CD14-positive monocyte (primary cell): ENCODE measurements at regions not wholly inside any gene's neighbourhood (a gene's known extent, or its start where the extent isn't known, plus 50 kb on each side); places are given as distances from the start of the nearest gene placed in this dataset.

Experiments used
- DNase-seq, 3 donors: peaks; one replicate each; pipeline ENCODE4 v3.0.0-alpha.2; 2011 to 2022
- H2AFZ ChIP-seq: 2 replicates; pipeline ENCODE4 v1.6.0; 2012; ENCODE audit warnings: mild to moderate bottlenecking, low read depth, low read length, inconsistent platforms; ENCODE audit not compliant: insufficient read depth, poor library complexity, severe bottlenecking
- H3K27ac ChIP-seq, 2 donors: 1 replicate in 1 of 2; 2 replicates in 1 of 2; pipeline ENCODE4 v1.5.1; 2012 to 2013; ENCODE audit warnings: low read length in 2 of 2, control low read depth in 1 of 2, inconsistent platforms in 1 of 2, low read depth in 1 of 2, mild to moderate bottlenecking in 1 of 2
- H3K27me3 ChIP-seq, 2 donors: one replicate each; pipeline versions ENCODE4 v1.6.0 to v1.6.1; 2011 to 2013; ENCODE audit warnings: low read length in 2 of 2; ENCODE audit not compliant: control insufficient read depth in 2 of 2, insufficient read depth in 2 of 2
- H3K36me3 ChIP-seq, 2 donors: replicated peaks in 1 of 2; 1 replicate in 1 of 2; 2 replicates in 1 of 2; pipeline versions ENCODE4 v1.5.1 to v1.6.1; 2012 to 2013; ENCODE audit warnings: low read length in 2 of 2, control low read depth in 1 of 2, inconsistent platforms in 1 of 2, mild to moderate bottlenecking in 1 of 2; ENCODE audit not compliant: insufficient read depth in 2 of 2, control insufficient read depth in 1 of 2
- H3K4me1 ChIP-seq, 2 donors: 1 replicate in 1 of 2; 2 replicates in 1 of 2; pipeline versions ENCODE4 v1.5.1 to v1.6.1; 2012 to 2013; ENCODE audit warnings: low read length in 2 of 2, control low read depth in 1 of 2, inconsistent platforms in 1 of 2, mild to moderate bottlenecking in 1 of 2, moderate library complexity in 1 of 2; ENCODE audit not compliant: insufficient read depth in 2 of 2, control insufficient read depth in 1 of 2
- H3K4me2 ChIP-seq: replicated peaks from 2 replicates; pipeline ENCODE3; 2012; ENCODE audit warnings: low read length, moderate library complexity, mild to moderate bottlenecking; ENCODE audit not compliant: poor library complexity, severe bottlenecking; ENCODE audit errors: extremely low read depth
- H3K4me3 ChIP-seq, 3 experiments: fragments of 200-600 bp in 1 of 3; sonication (generic) in 1 of 3; replicated peaks in 1 of 3; 1 replicate in 2 of 3; 2 replicates in 1 of 3; pipeline ENCODE4 v1.5.1; 2011 to 2013; ENCODE audit warnings: low read length in 3 of 3, mild to moderate bottlenecking in 3 of 3, control low read depth in 2 of 3, low read depth in 2 of 3, inconsistent platforms in 1 of 3, moderate library complexity in 1 of 3
- H3K79me2 ChIP-seq: 2 replicates; pipeline ENCODE4 v1.6.0; 2012; ENCODE audit warnings: mild to moderate bottlenecking, control low read depth, inconsistent platforms, low read length, moderate library complexity; ENCODE audit not compliant: insufficient read depth
- H3K9ac ChIP-seq: 2 replicates; pipeline ENCODE4 v1.6.0; 2017; ENCODE audit warnings: low read length, mild to moderate bottlenecking; ENCODE audit not compliant: insufficient read depth, poor library complexity, severe bottlenecking
- H3K9me3 ChIP-seq, 2 donors: replicated peaks in 1 of 2; 1 replicate in 1 of 2; 2 replicates in 1 of 2; pipeline versions ENCODE4 v1.5.1 to v1.6.1; 2012 to 2013; ENCODE audit warnings: low read length in 2 of 2, control low read depth in 1 of 2; ENCODE audit not compliant: control insufficient read depth in 1 of 2, insufficient read depth in 1 of 2
- H4K20me1 ChIP-seq: 2 replicates; pipeline ENCODE4 v1.6.0; 2012; ENCODE audit warnings: mild to moderate bottlenecking, low read length, control low read depth, moderate library complexity; ENCODE audit not compliant: insufficient read depth
- H3K27ac Mint-ChIP-seq, 7 donors: one replicate each; pipeline ENCODE4 v1.8.0; 2020; ENCODE audit warnings: mild to moderate bottlenecking in 7 of 7, mixed read lengths in 7 of 7, moderate library complexity in 6 of 7, inconsistent platforms in 2 of 7
- H3K27me3 Mint-ChIP-seq, 3 donors: one replicate each; pipeline ENCODE4 v1.8.0; 2021 to 2022; ENCODE audit warnings: low read depth in 3 of 3, mild to moderate bottlenecking in 3 of 3, mixed read lengths in 3 of 3, moderate library complexity in 3 of 3, inconsistent platforms in 1 of 3
- H3K36me3 Mint-ChIP-seq, 2 donors: one replicate each; pipeline ENCODE4 v1.8.0; 2020; ENCODE audit warnings: mixed read lengths in 2 of 2, inconsistent platforms in 1 of 2, mild to moderate bottlenecking in 1 of 2
- H3K4me1 Mint-ChIP-seq: one replicate; pipeline ENCODE4 v1.8.0; 2020; ENCODE audit warnings: mild to moderate bottlenecking, mixed read lengths
- H3K4me3 Mint-ChIP-seq, 2 donors: one replicate each; pipeline ENCODE4 v1.8.0; 2020; ENCODE audit warnings: mild to moderate bottlenecking in 2 of 2, mixed read lengths in 2 of 2, moderate library complexity in 1 of 2
- H3K9me3 Mint-ChIP-seq, 7 donors: one replicate each; pipeline ENCODE4 v1.8.0; 2020 to 2022; ENCODE audit warnings: mixed read lengths in 7 of 7, mild to moderate bottlenecking in 6 of 7, moderate library complexity in 6 of 7, inconsistent platforms in 2 of 7
- CTCF ChIP-seq: fragments of 200-600 bp; IDR thresholded peaks from one replicate; pipeline ENCODE4 v1.8.0; 2022; ENCODE audit warnings: antibody characterized with exemption, mild to moderate bottlenecking
- WGBS: methylation state at CpG from one replicate; pipeline ENCODE4 v1.1.5; 2013; ENCODE audit warnings: missing lambda C conversion rate; ENCODE audit not compliant: insufficient coverage; 5-methylcytosine and 5-hydroxymethylcytosine counted together
- intact Hi-C, 2 donors: fragments of 100-400 bp; cut with micrococcal nuclease; formaldehyde crosslinking; loops; one replicate each; pipeline versions ENCODE4 v1.15.0 to v1.15.1; 2023

DNA sequence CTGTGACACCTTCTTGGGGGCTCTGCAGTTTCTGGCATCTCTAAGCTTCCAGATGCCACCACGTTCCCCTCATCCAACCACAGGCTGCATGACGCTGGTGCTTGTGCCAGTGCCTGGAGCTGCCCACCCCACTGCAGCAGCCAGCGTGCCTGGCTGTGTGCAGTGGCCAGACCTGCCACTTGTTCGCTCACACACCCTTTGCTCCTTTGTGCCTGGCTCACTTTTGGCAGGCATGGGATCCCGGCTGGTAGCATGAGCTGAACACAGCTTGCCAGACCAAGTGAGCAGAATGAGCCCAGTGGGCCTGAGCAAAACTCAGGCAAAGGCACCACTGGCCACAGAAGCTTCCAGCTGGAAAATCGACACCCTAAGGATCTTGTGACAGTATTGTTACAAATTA is 562.9 kb upstream of the ACO1 start:
- no peak overlapping the region for H3K27ac ChIP-seq
- Mint-ChIP-seq H3K4me1 (no peaks in the 10 kb centered on the region), H3K4me3 (no peak overlapping the region), H3K36me3 (no peaks in the 10 kb centered on the region), H3K27me3 (no peaks in the 10 kb centered on the region), H3K9me3 (peaks cover 0 to 12% (median 3%) of the 10 kb centered on the region in 7 donors), H3K27ac (no peak overlapping the region)
- H4K20me1 ChIP-seq, result no peaks in the 10 kb centered on the region
- no peaks in the 10 kb centered on the region for H3K36me3 ChIP-seq
- intact Hi-C loops, result no loop called here
- whole genome bisulfite sequencing, result 77% methylated on average over 5 of the region's 6 CpGs
- H3K9ac ChIP-seq, result no peak overlapping the region
- H3K27me3 ChIP-seq, result no peaks in the 10 kb centered on the region
- no peaks in the 10 kb centered on the region for H3K4me1 ChIP-seq
- peaks cover 11 to 16% of the 10 kb centered on the region in 2 donors for H3K9me3 ChIP-seq
- H3K79me2 ChIP-seq, result no peaks in the 10 kb centered on the region
- no peak overlapping the region for H2AFZ ChIP-seq
- H3K4me2 ChIP-seq, result no peak overlapping the region
- DNase-seq, result no peak
- TF ChIP-seq CTCF, result no peak
- no peak overlapping the region for H3K4me3 ChIP-seq

GRCh38 chr9:31823365-31823764 is 561.1 kb upstream of the ACO1 start:
- no peak overlapping the region for H3K4me3 Mint-ChIP-seq
- Histone ChIP-seq H4K20me1 (no peaks in the 10 kb centered on the region), H3K27me3 (no peaks in the 10 kb centered on the region), H3K4me2 (no peak overlapping the region), H3K9me3 (peaks cover 11 to 16% of the 10 kb centered on the region in 2 donors), H3K36me3 (no peaks in the 10 kb centered on the region), H3K4me1 (no peaks in the 10 kb centered on the region), H3K79me2 (no peaks in the 10 kb centered on the region), H3K9ac (no peak overlapping the region), H3K4me3 (no peak overlapping the region), H3K27ac (no peak overlapping the region), H2AFZ (no peak overlapping the region)
- no peaks in the 10 kb centered on the region for H3K36me3 Mint-ChIP-seq
- DNase-seq, result no peak
- peaks cover 0 to 12% (median 3%) of the 10 kb centered on the region in 7 donors for H3K9me3 Mint-ChIP-seq
- no peak overlapping the region for H3K27ac Mint-ChIP-seq
- 83% methylated on average over 1 of the region's 2 CpGs for WGBS
- TF ChIP-seq CTCF, result no peak
- intact Hi-C loops, result no loop called here
- no peaks in the 10 kb centered on the region for H3K4me1 Mint-ChIP-seq
- H3K27me3 Mint-ChIP-seq, result no peaks in the 10 kb centered on the region
